ENCODE measurements at regions not wholly inside any gene's neighbourhood (a gene's known extent, or its start where the extent isn't known, plus 50 kb on each side); places are given as distances from the start of the nearest gene placed in this dataset.

GRCh38 chr6:137944793-137945498 lies 77.9 kb downstream of the TNFAIP3 start:
- no peak overlapping the region for H3K4me3 ChIP-seq (ENCODE audit: control insufficient read depth, low read depth, low read length)
- TF ChIP-seq CTCF (conservative IDR thresholded peaks at IDR 0.05; ENCODE audit: control insufficient read depth, insufficient read depth, low read depth, low read length) = peak; percentile 86
- peak; percentile 62 for DNase-seq (ENCODE audit: low read depth)

- TF ChIP-seq CTCF (conservative IDR thresholded peaks at IDR 0.05; ENCODE audit: control insufficient read depth, insufficient read depth, low read depth, low read length) = no peak
- no peak overlapping the region for H3K4me3 ChIP-seq (ENCODE audit: control insufficient read depth, low read depth, low read length)
- DNase-seq (ENCODE audit: low read depth) = no peak
Observed at GRCh38 chr6:137949686-137950390, 82.8 kb downstream of the TNFAIP3 start.

GRCh38 chr6:137950581-137950980 lies 83.5 kb downstream of the TNFAIP3 start:
- no peak overlapping the region for H3K4me3 ChIP-seq (ENCODE audit: control insufficient read depth, low read depth, low read length)
- DNase-seq (ENCODE audit: low read depth) = no peak
- no peak for TF ChIP-seq CTCF (conservative IDR thresholded peaks at IDR 0.05; ENCODE audit: control insufficient read depth, insufficient read depth, low read depth, low read length)

- no peak for DNase-seq (ENCODE audit: low read depth)
- H3K4me3 ChIP-seq (ENCODE audit: control insufficient read depth, low read depth, low read length) = no peak overlapping the region
- TF ChIP-seq CTCF (conservative IDR thresholded peaks at IDR 0.05; ENCODE audit: control insufficient read depth, insufficient read depth, low read depth, low read length) = no peak
Observed at GRCh38 chr6:137951064-137951597, 84.1 kb downstream of the TNFAIP3 start.

- H3K4me3 ChIP-seq (ENCODE audit: control insufficient read depth, low read depth, low read length) = no peak overlapping the region
- TF ChIP-seq CTCF (conservative IDR thresholded peaks at IDR 0.05; ENCODE audit: control insufficient read depth, insufficient read depth, low read depth, low read length) = no peak
- DNase-seq (ENCODE audit: low read depth) = no peak
Observed at GRCh38 chr6:137952247-137952646, 85.2 kb downstream of the TNFAIP3 start.

GRCh38 chr6:137953761-137954160 lies 86.7 kb downstream of the TNFAIP3 start:
- H3K4me3 ChIP-seq (ENCODE audit: control insufficient read depth, low read depth, low read length) = no peak overlapping the region
- no peak for DNase-seq (ENCODE audit: low read depth)
- no peak for TF ChIP-seq CTCF (conservative IDR thresholded peaks at IDR 0.05; ENCODE audit: control insufficient read depth, insufficient read depth, low read depth, low read length)

Data from fibroblast of mammary gland (primary cell).